Mammary epithelial cell (primary cell): ENCODE measurements at regions not wholly inside any gene's neighbourhood (a gene's known extent, or its start where the extent isn't known, plus 50 kb on each side); places are given as distances from the start of the nearest gene placed in this dataset.

Source experiments
- EZH2 ChIP-seq: IDR thresholded peaks from 2 replicates; pipeline ENCODE4 v1.6.1; 2012; ENCODE audit warnings: low read length, inconsistent platforms, borderline replicate concordance
- TF ChIP-seq, protein P1 (sequence below), 2 donors: IDR thresholded peaks in 1 of 2; conservative IDR thresholded peaks in 1 of 2; 2 replicates each; pipeline ENCODE4 v1.5.1; 2011 to 2012; ENCODE audit warnings: inconsistent platforms in 2 of 2, low read length in 2 of 2, mild to moderate bottlenecking in 2 of 2, control low read depth in 1 of 2, low read depth in 1 of 2; ENCODE audit not compliant: insufficient read depth in 1 of 2; ENCODE audit errors: extremely low read depth in 1 of 2

DNA sequence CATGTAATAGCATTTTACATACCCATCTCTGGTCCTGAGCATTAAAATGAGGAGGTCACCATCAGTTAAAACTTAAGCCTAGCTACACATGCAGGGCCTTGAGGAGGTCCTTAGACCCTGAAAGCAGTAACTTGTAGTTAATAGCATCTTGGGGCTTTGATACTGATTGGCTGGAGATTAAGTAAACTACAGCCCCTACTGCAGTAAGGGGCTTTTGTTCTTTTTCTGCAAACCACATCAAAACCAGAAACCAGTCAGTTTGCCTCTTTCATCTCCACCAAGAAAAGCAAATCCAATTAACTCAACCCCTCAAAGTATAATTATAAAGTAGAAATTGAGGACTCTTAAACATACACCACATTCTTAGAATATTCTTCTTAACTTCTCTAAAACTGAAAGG, 622.7 kb downstream of the ZPLD1 start:
- TF ChIP-seq EZH2: no peak
- TF ChIP-seq, protein P1, sequence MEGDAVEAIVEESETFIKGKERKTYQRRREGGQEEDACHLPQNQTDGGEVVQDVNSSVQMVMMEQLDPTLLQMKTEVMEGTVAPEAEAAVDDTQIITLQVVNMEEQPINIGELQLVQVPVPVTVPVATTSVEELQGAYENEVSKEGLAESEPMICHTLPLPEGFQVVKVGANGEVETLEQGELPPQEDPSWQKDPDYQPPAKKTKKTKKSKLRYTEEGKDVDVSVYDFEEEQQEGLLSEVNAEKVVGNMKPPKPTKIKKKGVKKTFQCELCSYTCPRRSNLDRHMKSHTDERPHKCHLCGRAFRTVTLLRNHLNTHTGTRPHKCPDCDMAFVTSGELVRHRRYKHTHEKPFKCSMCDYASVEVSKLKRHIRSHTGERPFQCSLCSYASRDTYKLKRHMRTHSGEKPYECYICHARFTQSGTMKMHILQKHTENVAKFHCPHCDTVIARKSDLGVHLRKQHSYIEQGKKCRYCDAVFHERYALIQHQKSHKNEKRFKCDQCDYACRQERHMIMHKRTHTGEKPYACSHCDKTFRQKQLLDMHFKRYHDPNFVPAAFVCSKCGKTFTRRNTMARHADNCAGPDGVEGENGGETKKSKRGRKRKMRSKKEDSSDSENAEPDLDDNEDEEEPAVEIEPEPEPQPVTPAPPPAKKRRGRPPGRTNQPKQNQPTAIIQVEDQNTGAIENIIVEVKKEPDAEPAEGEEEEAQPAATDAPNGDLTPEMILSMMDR (conservative IDR thresholded peaks at IDR 0.05 in 1 of 2, IDR thresholded peaks at IDR 0.05 in 1 of 2; ENCODE audit: extremely low read depth in 1 of 2, insufficient read depth in 1 of 2, low read depth in 1 of 2, low read length in 2 of 2): no peak
